ENCODE measurements at regions not wholly inside any gene's neighbourhood (a gene's known extent, or its start where the extent isn't known, plus 50 kb on each side); places are given as distances from the start of the nearest gene placed in this dataset.

DNA sequence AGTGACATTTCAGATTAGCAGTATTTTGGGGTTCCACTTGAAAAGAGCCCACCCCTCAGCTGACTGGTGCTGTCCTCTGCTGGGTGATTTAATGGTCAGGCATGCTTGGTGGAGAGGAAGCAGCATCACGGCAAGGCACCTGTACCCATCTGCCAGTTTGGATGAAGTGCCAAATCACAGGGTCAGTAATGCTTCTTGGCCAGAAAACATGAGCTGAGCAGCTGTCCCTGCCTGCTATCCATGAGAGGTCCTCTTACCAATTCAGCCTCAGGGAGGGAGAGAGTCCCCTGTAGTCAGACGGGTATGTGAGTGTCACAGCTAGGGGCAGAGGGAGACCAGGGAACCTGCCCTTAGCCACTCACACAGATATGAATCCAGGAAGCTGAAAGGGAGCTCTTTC is 137.9 kb downstream of the SEC61B start:
- H2BK5ac ChIP-seq (ENCODE audit: low read depth, low read length): no peak overlapping the region
- TF ChIP-seq RAD21 (IDR thresholded peaks at IDR 0.05 in 1 of 2, conservative IDR thresholded peaks at IDR 0.05 in 1 of 2; ENCODE audit: low read depth in 2 of 2, low read length in 2 of 2) (no peak), PHF8 (conservative IDR thresholded peaks at IDR 0.05; ENCODE audit: low read depth, low read length) (no peak)

More for the DNA sequence above, 137.9 kb downstream of the SEC61B start:
- CTCF ChIA-PET (ENCODE audit: partially characterized antibody): interaction anchor here (0.6 to 2.6 kb wide), 8 partner anchors 12 to 863 kb away, joined by 3 to 9 read pairs (median 4); no protein-coding TSS in a partner anchor
- Histone ChIP-seq H3K23ac (ENCODE audit: insufficient read length) (no peak overlapping the region), H3K27me3 (replicated peaks in 1 of 4; ENCODE audit: control insufficient read depth in 3 of 4, extremely low read depth in 1 of 4, insufficient read depth in 3 of 4, low read length in 3 of 4) (no peaks in the 10 kb centered on the region; a peak in 1 of 7 replicates), H3K4me3 (ENCODE audit: extremely low read depth in 1 of 4, insufficient read depth in 2 of 4, low read depth in 3 of 4, low read length in 4 of 4) (no peak overlapping the region), H2BK20ac (ENCODE audit: low read length) (no peak overlapping the region), H3K4me2 (ENCODE audit: insufficient read depth in 1 of 2, low read depth in 2 of 2, low read length in 2 of 2) (no peak overlapping the region), H3K4me1 (replicated peaks in 1 of 4; ENCODE audit: control insufficient read depth in 3 of 4, insufficient read depth in 4 of 4, low read length in 3 of 4) (peaks cover 0 to 3% (median 0%) of the 10 kb centered on the region in 4 experiments; a peak in 1 of 7 replicates), H3K23me2 (ENCODE audit: low read depth, low read length) (no peaks in the 10 kb centered on the region), H3K36me3 (ENCODE audit: control insufficient read depth in 2 of 4, insufficient read depth in 4 of 4, low read length in 3 of 4) (no peaks in the 10 kb centered on the region), H3K18ac (ENCODE audit: extremely low read depth, low read length) (no peak overlapping the region), H2BK120ac (replicated peaks; ENCODE audit: low read depth, low read length) (no peak overlapping the region), H4K8ac (ENCODE audit: extremely low read depth, insufficient read depth, low read length) (no peak overlapping the region), H3K27ac (ENCODE audit: low read depth, low read length) (no peak overlapping the region), H3K4ac (replicated peaks; ENCODE audit: insufficient read length, low read depth, low read length) (no peak overlapping the region), H2AFZ (ENCODE audit: low read length) (no peak overlapping the region), H3K9ac (replicated peaks in 1 of 4; ENCODE audit: extremely low read depth in 1 of 4, low read depth in 3 of 4, low read length in 3 of 4) (no peak overlapping the region), H3K9me3 (ENCODE audit: insufficient read depth in 2 of 2, low read depth in 1 of 2, low read length in 1 of 2) (no peaks in the 10 kb centered on the region), H4K91ac (replicated peaks; ENCODE audit: insufficient read length, low read length) (no peak overlapping the region), H4K20me1 (replicated peaks in 1 of 2; ENCODE audit: control insufficient read depth in 1 of 2, insufficient read depth in 2 of 2, low read length in 2 of 2) (no peaks in the 10 kb centered on the region), H3K79me1 (ENCODE audit: low read depth, low read length) (no peaks in the 10 kb centered on the region), H2BK12ac (ENCODE audit: low read depth, low read length) (no peak overlapping the region), H3K56ac (replicated peaks; ENCODE audit: insufficient read length, low read depth, low read length) (no peak overlapping the region), H3K79me2 (ENCODE audit: control insufficient read depth in 1 of 2, insufficient read depth in 2 of 2, low read length in 2 of 2) (no peaks in the 10 kb centered on the region), H4K5ac (ENCODE audit: insufficient read length, low read depth, low read length) (no peak overlapping the region), H2BK15ac (ENCODE audit: low read length) (no peak overlapping the region), H3K14ac (ENCODE audit: insufficient read length) (no peak overlapping the region), H2AK5ac (ENCODE audit: low read depth, low read length) (no peak overlapping the region)
- WGBS, 2 experiments (ENCODE audit: extremely low coverage in 1 of 2, insufficient coverage in 1 of 2, insufficient read length in 1 of 2, insufficient replicate concordance in 2 of 2, low coverage in 1 of 2, low lambda C conversion rate in 2 of 2, missing lambda C conversion rate in 1 of 2): 73% methylated on average over 2 of the region's 2 CpGs; no CpG with 5 or more reads in 1 of the 2 experiments
- FAIRE-seq (no peak), DNase-seq (ENCODE audit: low read depth in 1 of 2, low spot score in 2 of 2) (no peak)
- POLR2A ChIA-PET (ENCODE audit: partially characterized antibody): interaction anchor here (0.9 kb wide), 1 partner anchor 9 kb away, joined by 3 read pairs; no protein-coding TSS in a partner anchor
